ENCODE measurements at regions not wholly inside any gene's neighbourhood (a gene's known extent, or its start where the extent isn't known, plus 50 kb on each side); places are given as distances from the start of the nearest gene placed in this dataset.

- H3K4me1 ChIP-seq (replicated peaks in 1 of 4; ENCODE audit: control insufficient read depth in 3 of 4, insufficient read depth in 4 of 4, low read length in 3 of 4), result peaks cover 0 to 4% (median 0%) of the 10 kb centered on the region in 4 experiments; a peak in 1 of 7 replicates
- H2AFZ ChIP-seq (ENCODE audit: low read length), result no peak overlapping the region
- POLR2A ChIA-PET (ENCODE audit: partially characterized antibody), result no interaction called here
- H4K5ac ChIP-seq (ENCODE audit: insufficient read length, low read depth, low read length), result no peak overlapping the region
- no peaks in the 10 kb centered on the region for H4K20me1 ChIP-seq (replicated peaks in 1 of 2; ENCODE audit: control insufficient read depth in 1 of 2, insufficient read depth in 2 of 2, low read length in 2 of 2)
- 94% methylated on average over 1 of the region's 1 CpG; no CpG with 5 or more reads in 1 of the 2 experiments for WGBS, 2 experiments (ENCODE audit: extremely low coverage in 1 of 2, insufficient coverage in 1 of 2, insufficient read length in 1 of 2, insufficient replicate concordance in 2 of 2, low coverage in 1 of 2, low lambda C conversion rate in 2 of 2, missing lambda C conversion rate in 1 of 2)
- no peak overlapping the region for H3K18ac ChIP-seq (ENCODE audit: extremely low read depth, low read length)
- no peak overlapping the region for H2BK120ac ChIP-seq (replicated peaks; ENCODE audit: low read depth, low read length)
- H2BK12ac ChIP-seq (ENCODE audit: low read depth, low read length), result no peak overlapping the region
- H3K56ac ChIP-seq (replicated peaks; ENCODE audit: insufficient read length, low read depth, low read length), result no peak overlapping the region
- H3K79me2 ChIP-seq (ENCODE audit: control insufficient read depth in 1 of 2, insufficient read depth in 2 of 2, low read length in 2 of 2), result no peaks in the 10 kb centered on the region
- TF ChIP-seq, protein P1, sequence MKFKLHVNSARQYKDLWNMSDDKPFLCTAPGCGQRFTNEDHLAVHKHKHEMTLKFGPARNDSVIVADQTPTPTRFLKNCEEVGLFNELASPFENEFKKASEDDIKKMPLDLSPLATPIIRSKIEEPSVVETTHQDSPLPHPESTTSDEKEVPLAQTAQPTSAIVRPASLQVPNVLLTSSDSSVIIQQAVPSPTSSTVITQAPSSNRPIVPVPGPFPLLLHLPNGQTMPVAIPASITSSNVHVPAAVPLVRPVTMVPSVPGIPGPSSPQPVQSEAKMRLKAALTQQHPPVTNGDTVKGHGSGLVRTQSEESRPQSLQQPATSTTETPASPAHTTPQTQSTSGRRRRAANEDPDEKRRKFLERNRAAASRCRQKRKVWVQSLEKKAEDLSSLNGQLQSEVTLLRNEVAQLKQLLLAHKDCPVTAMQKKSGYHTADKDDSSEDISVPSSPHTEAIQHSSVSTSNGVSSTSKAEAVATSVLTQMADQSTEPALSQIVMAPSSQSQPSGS (IDR thresholded peaks at IDR 0.05; ENCODE audit: low read length), result no peak
- no peak for TF ChIP-seq FOSL1 (IDR thresholded peaks at IDR 0.05; ENCODE audit: insufficient read depth, low read depth, low read length)
- no peaks in the 10 kb centered on the region for H3K36me3 ChIP-seq (ENCODE audit: control insufficient read depth in 2 of 4, insufficient read depth in 4 of 4, low read length in 3 of 4)
- no peak overlapping the region for H3K14ac ChIP-seq (ENCODE audit: insufficient read length)
- H3K4ac ChIP-seq (replicated peaks; ENCODE audit: insufficient read length, low read depth, low read length), result no peak overlapping the region
- H3K9me3 ChIP-seq (ENCODE audit: insufficient read depth in 2 of 2, low read depth in 1 of 2, low read length in 1 of 2), result no peaks in the 10 kb centered on the region
- no peak overlapping the region for H2BK15ac ChIP-seq (ENCODE audit: low read length)
- H4K8ac ChIP-seq (ENCODE audit: extremely low read depth, insufficient read depth, low read length), result no peak overlapping the region
- FAIRE-seq, result no peak
- H2BK20ac ChIP-seq (ENCODE audit: low read length), result no peak overlapping the region
- no peak for DNase-seq (ENCODE audit: low read depth in 1 of 2, low spot score in 2 of 2)
- no peak overlapping the region for H3K23ac ChIP-seq (ENCODE audit: insufficient read length)
- H3K4me2 ChIP-seq (ENCODE audit: insufficient read depth in 1 of 2, low read depth in 2 of 2, low read length in 2 of 2), result no peak overlapping the region
- H2AK5ac ChIP-seq (ENCODE audit: low read depth, low read length), result no peak overlapping the region
- no peak overlapping the region for H2BK5ac ChIP-seq (ENCODE audit: low read depth, low read length)
- no peak overlapping the region for H3K9ac ChIP-seq (replicated peaks in 1 of 4; ENCODE audit: extremely low read depth in 1 of 4, low read depth in 3 of 4, low read length in 3 of 4)
- no peak overlapping the region for H4K91ac ChIP-seq (replicated peaks; ENCODE audit: insufficient read length, low read length)
- no peak overlapping the region for H3K27ac ChIP-seq (ENCODE audit: low read depth, low read length)
- H3K79me1 ChIP-seq (ENCODE audit: low read depth, low read length), result no peaks in the 10 kb centered on the region
- H3K4me3 ChIP-seq (ENCODE audit: extremely low read depth in 1 of 4, insufficient read depth in 2 of 4, low read depth in 3 of 4, low read length in 4 of 4), result no peak overlapping the region
- H3K23me2 ChIP-seq (ENCODE audit: low read depth, low read length), result no peaks in the 10 kb centered on the region
- CTCF ChIA-PET (ENCODE audit: partially characterized antibody), result interaction anchor here (0.6 to 5.1 kb wide), 7 partner anchors 10 to 1837 kb away, joined by 3 to 37 read pairs (median 23); partner anchors contain the start of gene MACIR
- H3K27me3 ChIP-seq (replicated peaks in 1 of 4; ENCODE audit: control insufficient read depth in 3 of 4, extremely low read depth in 1 of 4, insufficient read depth in 3 of 4, low read length in 3 of 4), result no peaks in the 10 kb centered on the region
Observed at GRCh38 chr5:103477678-103478077, 84.9 kb downstream of the NUDT12 start.
